Lower leg skin (tissue), 3 donors: ENCODE measurements at regions not wholly inside any gene's neighbourhood (a gene's known extent, or its start where the extent isn't known, plus 50 kb on each side); places are given as distances from the start of the nearest gene placed in this dataset.

ENCODE experiments used
- POLR2A ChIP-seq, 2 donors: fragments of 450-650 bp; IDR thresholded peaks; one replicate each; pipeline ENCODE4 v1.6.1; 2016 to 2017; ENCODE audit warnings: antibody characterized with exemption in 2 of 2, mild to moderate bottlenecking in 1 of 2, moderate library complexity in 1 of 2
- TF ChIP-seq, protein P1 (sequence below), 3 donors: fragments of 450-650 bp; IDR thresholded peaks; one replicate each; pipeline ENCODE4 v1.5.1; 2016; ENCODE audit warnings: antibody characterized with exemption in 3 of 3, mild to moderate bottlenecking in 3 of 3, moderate library complexity in 2 of 3

DNA sequence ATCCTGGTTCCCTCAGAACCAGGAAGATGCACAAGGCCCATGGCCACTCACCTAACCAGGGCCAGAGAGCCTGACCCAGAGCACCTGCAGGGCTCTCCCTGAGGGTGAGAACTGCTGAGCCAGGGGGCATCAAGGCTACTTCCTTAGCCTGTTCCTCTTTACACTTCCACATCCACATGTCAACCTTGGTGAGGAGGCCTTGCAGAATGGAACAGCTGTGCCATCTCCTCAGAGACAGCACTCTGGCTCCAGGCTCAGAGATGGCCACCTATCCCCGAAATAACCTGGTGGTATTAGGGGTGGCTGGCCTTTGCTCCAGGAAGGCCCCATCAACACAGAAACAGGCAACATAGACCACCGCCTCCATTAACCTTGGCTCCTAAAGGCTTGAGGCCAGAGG is 473.0 kb downstream of the RPS24 start:
- TF ChIP-seq POLR2A (IDR thresholded peaks at IDR 0.05), result no peak
- TF ChIP-seq, protein P1, sequence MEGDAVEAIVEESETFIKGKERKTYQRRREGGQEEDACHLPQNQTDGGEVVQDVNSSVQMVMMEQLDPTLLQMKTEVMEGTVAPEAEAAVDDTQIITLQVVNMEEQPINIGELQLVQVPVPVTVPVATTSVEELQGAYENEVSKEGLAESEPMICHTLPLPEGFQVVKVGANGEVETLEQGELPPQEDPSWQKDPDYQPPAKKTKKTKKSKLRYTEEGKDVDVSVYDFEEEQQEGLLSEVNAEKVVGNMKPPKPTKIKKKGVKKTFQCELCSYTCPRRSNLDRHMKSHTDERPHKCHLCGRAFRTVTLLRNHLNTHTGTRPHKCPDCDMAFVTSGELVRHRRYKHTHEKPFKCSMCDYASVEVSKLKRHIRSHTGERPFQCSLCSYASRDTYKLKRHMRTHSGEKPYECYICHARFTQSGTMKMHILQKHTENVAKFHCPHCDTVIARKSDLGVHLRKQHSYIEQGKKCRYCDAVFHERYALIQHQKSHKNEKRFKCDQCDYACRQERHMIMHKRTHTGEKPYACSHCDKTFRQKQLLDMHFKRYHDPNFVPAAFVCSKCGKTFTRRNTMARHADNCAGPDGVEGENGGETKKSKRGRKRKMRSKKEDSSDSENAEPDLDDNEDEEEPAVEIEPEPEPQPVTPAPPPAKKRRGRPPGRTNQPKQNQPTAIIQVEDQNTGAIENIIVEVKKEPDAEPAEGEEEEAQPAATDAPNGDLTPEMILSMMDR (IDR thresholded peaks at IDR 0.05), result no peak
